Vagina (tissue), 2 donors: ENCODE measurements at regions not wholly inside any gene's neighbourhood (a gene's known extent, or its start where the extent isn't known, plus 50 kb on each side); places are given as distances from the start of the nearest gene placed in this dataset.

Source experiments
- DNase-seq, 2 donors: peaks; one replicate each; pipeline ENCODE4 v3.0.0-alpha.2; 2017; ENCODE audit errors: extremely low spot score in 2 of 2
- H3K27ac ChIP-seq: fragments of 200-600 bp; sonication (generic); one replicate; pipeline ENCODE4 v1.5.1; 2019
- H3K27me3 ChIP-seq: fragments of 200-600 bp; sonication (generic); one replicate; pipeline ENCODE4 v1.5.1; 2019
- H3K36me3 ChIP-seq, 2 donors: fragments of 200-600 bp; sonication (generic); one replicate each; pipeline ENCODE4 v1.5.1; 2017 to 2019
- H3K4me1 ChIP-seq: fragments of 200-600 bp; sonication (generic); one replicate; pipeline ENCODE4 v1.5.1; 2019
- H3K4me3 ChIP-seq, 2 donors: fragments of 200-600 bp; sonication (generic); 1 replicate in 1 of 2; 2 replicates in 1 of 2; pipeline ENCODE4 v1.5.1; 2016 to 2019
- H3K9me3 ChIP-seq: fragments of 200-600 bp; sonication (generic); one replicate; pipeline ENCODE4 v1.5.1; 2019
- POLR2A ChIP-seq, 2 donors: fragments of 450-650 bp; IDR thresholded peaks; one replicate each; pipeline ENCODE4 v1.6.1; 2017; ENCODE audit warnings: antibody characterized with exemption in 2 of 2, mild to moderate bottlenecking in 2 of 2, moderate library complexity in 2 of 2
- POLR2AphosphoS5 ChIP-seq, 2 donors: sonication (generic); formaldehyde crosslinking; IDR thresholded peaks; one replicate each; pipeline ENCODE4 v1.9.0; 2017; ENCODE audit warnings: antibody characterized with exemption in 2 of 2, mild to moderate bottlenecking in 2 of 2, low read depth in 1 of 2; ENCODE audit not compliant: insufficient read depth in 1 of 2
- intact Hi-C: fragments of 100-400 bp; cut with DNase I; formaldehyde crosslinking; loops from one replicate; pipeline ENCODE4 v1.15.1; 2023
- TF ChIP-seq, protein P1 (sequence below), 3 experiments: fragments of 450-650 bp in 2 of 3; fragments of 200-600 bp in 1 of 3; sonication (generic) in 1 of 3; IDR thresholded peaks; one replicate each; pipeline ENCODE4 v1.5.1; 2017 to 2019; ENCODE audit warnings: antibody characterized with exemption in 3 of 3, mild to moderate bottlenecking in 2 of 3, moderate library complexity in 2 of 3

- no peak for DNase-seq
- Histone ChIP-seq H3K27ac (no peak overlapping the region), H3K9me3 (no peaks in the 10 kb centered on the region), H3K27me3 (no peaks in the 10 kb centered on the region), H3K36me3 (no peaks in the 10 kb centered on the region), H3K4me3 (no peak overlapping the region), H3K4me1 (no peaks in the 10 kb centered on the region)
- no peak for TF ChIP-seq POLR2AphosphoS5 (IDR thresholded peaks at IDR 0.05; ENCODE audit: insufficient read depth in 1 of 2, low read depth in 1 of 2)
- no peak for TF ChIP-seq POLR2A (IDR thresholded peaks at IDR 0.05)
- TF ChIP-seq, protein P1, sequence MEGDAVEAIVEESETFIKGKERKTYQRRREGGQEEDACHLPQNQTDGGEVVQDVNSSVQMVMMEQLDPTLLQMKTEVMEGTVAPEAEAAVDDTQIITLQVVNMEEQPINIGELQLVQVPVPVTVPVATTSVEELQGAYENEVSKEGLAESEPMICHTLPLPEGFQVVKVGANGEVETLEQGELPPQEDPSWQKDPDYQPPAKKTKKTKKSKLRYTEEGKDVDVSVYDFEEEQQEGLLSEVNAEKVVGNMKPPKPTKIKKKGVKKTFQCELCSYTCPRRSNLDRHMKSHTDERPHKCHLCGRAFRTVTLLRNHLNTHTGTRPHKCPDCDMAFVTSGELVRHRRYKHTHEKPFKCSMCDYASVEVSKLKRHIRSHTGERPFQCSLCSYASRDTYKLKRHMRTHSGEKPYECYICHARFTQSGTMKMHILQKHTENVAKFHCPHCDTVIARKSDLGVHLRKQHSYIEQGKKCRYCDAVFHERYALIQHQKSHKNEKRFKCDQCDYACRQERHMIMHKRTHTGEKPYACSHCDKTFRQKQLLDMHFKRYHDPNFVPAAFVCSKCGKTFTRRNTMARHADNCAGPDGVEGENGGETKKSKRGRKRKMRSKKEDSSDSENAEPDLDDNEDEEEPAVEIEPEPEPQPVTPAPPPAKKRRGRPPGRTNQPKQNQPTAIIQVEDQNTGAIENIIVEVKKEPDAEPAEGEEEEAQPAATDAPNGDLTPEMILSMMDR (IDR thresholded peaks at IDR 0.05), result no peak
- intact Hi-C loops, result no loop called here
These were observed 170.7 kb downstream of the ZNF608 start for GRCh38 chr5:124575725-124576124.

GRCh38 chr5:124574521-124575436 is 171.7 kb downstream of the ZNF608 start:
- Histone ChIP-seq H3K4me1 (no peaks in the 10 kb centered on the region), H3K27me3 (no peaks in the 10 kb centered on the region), H3K4me3 (no peak overlapping the region), H3K27ac (no peak overlapping the region), H3K36me3 (no peaks in the 10 kb centered on the region), H3K9me3 (no peaks in the 10 kb centered on the region)
- TF ChIP-seq POLR2A (IDR thresholded peaks at IDR 0.05) (no peak), POLR2AphosphoS5 (IDR thresholded peaks at IDR 0.05; ENCODE audit: insufficient read depth in 1 of 2, low read depth in 1 of 2) (no peak)
- TF ChIP-seq, protein P1 (IDR thresholded peaks at IDR 0.05), result no peak
- intact Hi-C loops, result no loop called here
- DNase-seq, result no peak

DNA sequence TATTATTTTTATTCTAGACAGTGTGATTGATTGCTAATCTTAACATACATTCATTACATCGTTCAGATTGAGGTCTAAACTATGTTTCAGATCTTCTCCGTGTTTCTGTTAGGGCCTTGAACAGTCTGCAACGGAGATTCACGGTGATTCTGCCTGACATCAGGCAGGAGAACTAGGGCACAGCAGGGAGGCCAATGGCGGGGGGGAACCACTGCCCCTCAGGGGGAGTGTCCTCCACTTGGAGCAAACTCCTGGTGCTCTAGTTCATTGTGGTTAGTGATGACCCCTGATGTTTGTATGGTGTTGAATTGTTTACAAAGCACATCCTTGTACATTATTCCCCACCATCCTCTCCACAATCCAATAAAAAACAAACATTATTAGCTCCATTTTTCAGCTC is 173.5 kb downstream of the ZNF608 start:
- no peak for DNase-seq
- H3K27ac ChIP-seq, result no peak overlapping the region
- H3K36me3 ChIP-seq, result no peaks in the 10 kb centered on the region
- no peaks in the 10 kb centered on the region for H3K9me3 ChIP-seq
- no peak overlapping the region for H3K4me3 ChIP-seq
- H3K27me3 ChIP-seq, result no peaks in the 10 kb centered on the region
- H3K4me1 ChIP-seq, result no peaks in the 10 kb centered on the region
- TF ChIP-seq POLR2A (IDR thresholded peaks at IDR 0.05) (no peak), POLR2AphosphoS5 (IDR thresholded peaks at IDR 0.05; ENCODE audit: insufficient read depth in 1 of 2, low read depth in 1 of 2) (no peak)
- TF ChIP-seq, protein P1 (IDR thresholded peaks at IDR 0.05), result no peak
- intact Hi-C loops, result no loop called here

GRCh38 chr5:124570285-124571035 is 176.0 kb downstream of the ZNF608 start:
- TF ChIP-seq POLR2AphosphoS5 (IDR thresholded peaks at IDR 0.05; ENCODE audit: insufficient read depth in 1 of 2, low read depth in 1 of 2) (no peak), POLR2A (IDR thresholded peaks at IDR 0.05) (no peak)
- TF ChIP-seq, protein P1 (IDR thresholded peaks at IDR 0.05), result no peak
- Histone ChIP-seq H3K36me3 (no peaks in the 10 kb centered on the region), H3K27me3 (no peaks in the 10 kb centered on the region), H3K27ac (no peak overlapping the region), H3K9me3 (no peaks in the 10 kb centered on the region), H3K4me1 (no peaks in the 10 kb centered on the region), H3K4me3 (no peak overlapping the region)
- intact Hi-C loops, result no loop called here
- DNase-seq, result no peak
